ENCODE measurements at regions not wholly inside any gene's neighbourhood (a gene's known extent, or its start where the extent isn't known, plus 50 kb on each side); places are given as distances from the start of the nearest gene placed in this dataset.
"Not testable (repeated sequence)": the region's sequence is repeated elsewhere in the genome, so short reads cannot be mapped to it uniquely, and the experiment has no call there.

DNA sequence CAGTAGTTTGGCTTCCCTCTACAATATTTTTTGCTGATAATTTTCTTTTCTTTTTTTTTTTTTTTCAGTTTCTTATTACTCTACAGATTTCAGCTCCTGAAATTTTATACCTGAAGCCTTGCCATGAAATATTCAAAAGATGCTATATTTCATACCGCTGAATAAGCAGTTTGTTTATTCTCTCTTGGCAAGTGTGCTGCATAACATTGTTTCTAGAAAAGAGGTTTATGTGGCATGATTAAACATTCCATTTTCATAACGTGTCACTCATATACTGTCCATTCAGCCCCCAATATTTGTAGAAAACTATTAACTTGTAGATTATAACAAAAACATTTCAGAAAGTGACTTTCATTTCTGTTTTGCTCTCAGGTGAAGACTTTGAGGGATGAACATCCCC lies 174.4 kb upstream of the NOX3 start:
- Histone ChIP-seq H3K27me3 (ENCODE audit: control insufficient read depth, insufficient read depth, low read length) (no peaks in the 10 kb centered on the region), H3K36me3 (ENCODE audit: control insufficient read depth, insufficient read depth, low read length) (no peaks in the 10 kb centered on the region), H3K4me3 (ENCODE audit: low read depth, low read length) (no peak overlapping the region), H3K4me2 (ENCODE audit: low read length) (no peak overlapping the region), H3K4me1 (no peaks in the 10 kb centered on the region), H2AFZ (no peak overlapping the region), H3K27ac (no peak overlapping the region), H3K79me2 (no peaks in the 10 kb centered on the region), H3K9me3 (ENCODE audit: control insufficient read depth, low read length) (no peaks in the 10 kb centered on the region), H3K9ac (no peak overlapping the region)
- TF ChIP-seq, protein P1, sequence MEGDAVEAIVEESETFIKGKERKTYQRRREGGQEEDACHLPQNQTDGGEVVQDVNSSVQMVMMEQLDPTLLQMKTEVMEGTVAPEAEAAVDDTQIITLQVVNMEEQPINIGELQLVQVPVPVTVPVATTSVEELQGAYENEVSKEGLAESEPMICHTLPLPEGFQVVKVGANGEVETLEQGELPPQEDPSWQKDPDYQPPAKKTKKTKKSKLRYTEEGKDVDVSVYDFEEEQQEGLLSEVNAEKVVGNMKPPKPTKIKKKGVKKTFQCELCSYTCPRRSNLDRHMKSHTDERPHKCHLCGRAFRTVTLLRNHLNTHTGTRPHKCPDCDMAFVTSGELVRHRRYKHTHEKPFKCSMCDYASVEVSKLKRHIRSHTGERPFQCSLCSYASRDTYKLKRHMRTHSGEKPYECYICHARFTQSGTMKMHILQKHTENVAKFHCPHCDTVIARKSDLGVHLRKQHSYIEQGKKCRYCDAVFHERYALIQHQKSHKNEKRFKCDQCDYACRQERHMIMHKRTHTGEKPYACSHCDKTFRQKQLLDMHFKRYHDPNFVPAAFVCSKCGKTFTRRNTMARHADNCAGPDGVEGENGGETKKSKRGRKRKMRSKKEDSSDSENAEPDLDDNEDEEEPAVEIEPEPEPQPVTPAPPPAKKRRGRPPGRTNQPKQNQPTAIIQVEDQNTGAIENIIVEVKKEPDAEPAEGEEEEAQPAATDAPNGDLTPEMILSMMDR (IDR thresholded peaks at IDR 0.05), result no peak

DNA sequence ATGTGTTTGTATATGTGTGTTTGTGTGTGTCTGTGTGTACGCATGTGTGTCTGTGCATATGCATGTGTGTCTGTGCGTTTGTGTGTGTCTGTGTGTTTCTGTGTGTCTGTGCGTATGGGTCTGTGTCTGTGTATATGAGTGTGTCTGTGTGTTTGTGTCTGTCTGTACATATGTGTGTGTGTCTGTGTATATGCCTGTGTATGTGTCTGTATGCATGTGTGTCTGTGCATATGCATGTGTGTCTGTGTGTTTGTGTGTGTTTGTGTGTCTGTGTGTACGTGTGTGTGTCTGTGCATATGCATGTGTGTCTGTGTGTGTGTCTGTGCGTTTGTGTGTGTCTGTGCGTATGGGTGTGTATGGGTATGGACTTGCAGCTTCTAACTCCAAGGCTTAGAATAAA lies 174.0 kb upstream of the NOX3 start:
- Histone ChIP-seq H3K79me2 (no peaks in the 10 kb centered on the region), H3K4me1 (no peaks in the 10 kb centered on the region), H2AFZ (no peak overlapping the region), H3K9me3 (ENCODE audit: control insufficient read depth, low read length) (no peaks in the 10 kb centered on the region), H3K4me3 (ENCODE audit: low read depth, low read length) (no peak overlapping the region), H3K4me2 (ENCODE audit: low read length) (no peak overlapping the region), H3K27me3 (ENCODE audit: control insufficient read depth, insufficient read depth, low read length) (no peaks in the 10 kb centered on the region), H3K36me3 (ENCODE audit: control insufficient read depth, insufficient read depth, low read length) (no peaks in the 10 kb centered on the region), H3K27ac (no peak overlapping the region), H3K9ac (no peak overlapping the region)
- TF ChIP-seq, protein P1 (IDR thresholded peaks at IDR 0.05), result no peak

DNA sequence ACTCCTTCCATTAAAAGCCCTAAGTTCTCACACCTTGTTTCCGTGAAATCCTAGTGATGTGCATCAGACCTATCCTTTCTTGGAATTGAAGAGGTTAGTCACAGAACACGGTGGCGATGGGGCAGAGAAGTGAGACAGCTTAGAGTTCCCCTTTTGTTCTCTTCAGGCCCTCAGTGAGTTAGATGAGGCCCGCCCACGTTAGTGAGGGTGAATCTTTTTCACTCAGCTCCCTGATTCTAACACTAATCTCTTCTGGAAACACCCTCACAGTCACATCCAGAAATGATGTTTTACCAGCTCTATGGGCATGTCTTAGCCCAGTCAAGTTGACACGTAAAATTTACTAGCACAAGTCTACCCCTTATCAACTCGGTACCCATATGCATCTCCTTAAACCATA lies 172.7 kb upstream of the NOX3 start:
- no peaks in the 10 kb centered on the region for H3K9me3 ChIP-seq (ENCODE audit: control insufficient read depth, low read length)
- H3K27ac ChIP-seq, result no peak overlapping the region
- TF ChIP-seq, protein P1 (IDR thresholded peaks at IDR 0.05), result no peak
- no peaks in the 10 kb centered on the region for H3K36me3 ChIP-seq (ENCODE audit: control insufficient read depth, insufficient read depth, low read length)
- no peaks in the 10 kb centered on the region for H3K79me2 ChIP-seq
- no peak overlapping the region for H3K4me2 ChIP-seq (ENCODE audit: low read length)
- no peak overlapping the region for H2AFZ ChIP-seq
- no peaks in the 10 kb centered on the region for H3K27me3 ChIP-seq (ENCODE audit: control insufficient read depth, insufficient read depth, low read length)
- H3K4me3 ChIP-seq (ENCODE audit: low read depth, low read length), result no peak overlapping the region
- no peak overlapping the region for H3K9ac ChIP-seq
- no peaks in the 10 kb centered on the region for H3K4me1 ChIP-seq

DNA sequence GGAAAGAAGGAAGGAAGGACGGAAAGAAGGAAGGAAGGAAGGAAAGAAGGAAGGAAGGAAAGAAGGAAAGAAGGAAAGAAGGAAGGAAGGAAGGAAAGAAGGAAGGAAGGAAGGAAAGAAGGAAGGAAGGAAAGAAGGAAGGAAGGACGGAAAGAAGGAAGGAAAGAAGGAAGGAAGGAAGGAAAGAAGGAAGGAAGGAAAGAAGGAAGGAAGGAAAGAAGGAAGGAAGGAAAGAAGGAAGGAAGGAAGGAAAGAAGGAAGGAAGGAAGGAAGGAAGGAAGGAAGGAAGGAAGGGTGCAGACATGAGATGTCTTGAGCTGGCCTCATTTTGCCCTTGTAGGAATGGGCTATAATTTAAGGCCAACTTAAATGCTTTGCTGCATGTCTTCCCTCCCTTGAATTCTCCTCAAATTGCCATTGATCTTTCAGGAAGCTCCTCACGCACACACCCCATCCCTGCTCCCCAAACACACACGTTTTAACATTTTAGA lies 172.1 kb upstream of the NOX3 start:
- not testable (repeated sequence) for H3K9me3 ChIP-seq (ENCODE audit: control insufficient read depth, low read length)

DNA sequence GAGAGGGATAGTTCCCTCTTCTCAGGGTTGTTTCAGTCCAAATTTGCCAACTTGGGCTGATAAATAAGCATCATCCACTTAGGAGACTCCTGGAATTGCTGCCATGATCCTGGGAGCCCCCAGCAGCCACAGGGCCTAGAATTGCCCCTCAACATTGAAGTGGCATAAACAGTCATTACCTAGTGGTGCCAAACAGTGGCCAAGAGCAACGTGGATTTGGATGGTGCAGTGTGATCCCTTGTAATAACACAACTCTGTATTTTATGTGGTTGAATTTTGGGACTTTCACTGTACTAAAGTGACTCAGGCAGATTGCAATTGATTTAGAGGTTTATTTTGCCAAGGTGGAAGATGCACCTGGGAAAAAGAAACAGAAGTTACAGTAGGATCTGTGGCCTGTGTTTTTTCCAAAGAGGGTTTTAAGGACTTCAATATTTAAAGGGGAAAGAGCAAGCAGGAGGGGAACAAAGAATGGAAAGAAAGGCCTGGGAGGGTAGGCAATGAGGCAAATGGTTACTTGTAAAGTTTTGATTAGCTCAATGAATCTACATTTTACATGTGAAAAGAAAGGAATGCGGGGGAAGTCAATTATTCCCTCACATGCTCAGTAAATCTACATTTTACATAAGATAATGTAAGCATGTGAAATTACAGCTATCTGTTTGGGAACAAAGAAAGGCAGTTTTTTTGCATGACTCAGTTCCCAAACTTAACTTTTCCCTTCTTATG lies 168.0 kb upstream of the NOX3 start:
- no peaks in the 10 kb centered on the region for H3K9me3 ChIP-seq (ENCODE audit: control insufficient read depth, low read length)
- H3K27me3 ChIP-seq (ENCODE audit: control insufficient read depth, insufficient read depth, low read length), result no peaks in the 10 kb centered on the region
- H3K4me2 ChIP-seq (ENCODE audit: low read length), result no peak overlapping the region
- H3K9ac ChIP-seq, result no peak overlapping the region
- no peak overlapping the region for H3K4me3 ChIP-seq (ENCODE audit: low read depth, low read length)
- no peaks in the 10 kb centered on the region for H3K36me3 ChIP-seq (ENCODE audit: control insufficient read depth, insufficient read depth, low read length)
- no peaks in the 10 kb centered on the region for H3K79me2 ChIP-seq
- no peak overlapping the region for H2AFZ ChIP-seq
- H3K27ac ChIP-seq, result no peak overlapping the region
- H3K4me1 ChIP-seq, result no peaks in the 10 kb centered on the region
- TF ChIP-seq, protein P1 (IDR thresholded peaks at IDR 0.05), result no peak

More for the DNA sequence above, 172.1 kb upstream of the NOX3 start:
- H3K27me3 ChIP-seq (ENCODE audit: control insufficient read depth, insufficient read depth, low read length); H3K79me2 ChIP-seq; H2AFZ ChIP-seq; H3K4me3 ChIP-seq (ENCODE audit: low read depth, low read length); H3K36me3 ChIP-seq (ENCODE audit: control insufficient read depth, insufficient read depth, low read length); H3K9ac ChIP-seq; H3K4me1 ChIP-seq; H3K4me2 ChIP-seq (ENCODE audit: low read length); H3K27ac ChIP-seq: not testable (repeated sequence)
